GM23338 (cell line): ENCODE measurements at regions not wholly inside any gene's neighbourhood (a gene's known extent, or its start where the extent isn't known, plus 50 kb on each side); places are given as distances from the start of the nearest gene placed in this dataset.

ENCODE experiments used
- CREB1 ChIP-seq: fragments of 250-450 bp; sonication (Bioruptor Pico); IDR thresholded peaks from 2 replicates; pipeline ENCODE4 v1.5.0; 2020; ENCODE audit warnings: low read depth, mild to moderate bottlenecking, moderate library complexity
- CTCF ChIP-seq, 2 experiments: fragments of 200-600 bp in 1 of 2; sonication (generic) in 1 of 2; conservative IDR thresholded peaks; 2 replicates each; pipeline versions ENCODE4 v1.5.1 to v1.6.1; 2016 to 2017; ENCODE audit warnings: antibody characterized with exemption in 2 of 2, low read depth in 2 of 2, mild to moderate bottlenecking in 2 of 2, moderate library complexity in 1 of 2
- ETS1 ChIP-seq: IDR thresholded peaks from 2 replicates; pipeline ENCODE4 v1.6.1; 2016; ENCODE audit warnings: antibody characterized with exemption
- EZH2 ChIP-seq: fragments of 200-600 bp; sonication (generic); IDR thresholded peaks from one replicate; pipeline ENCODE4 v1.8.0; 2017; ENCODE audit warnings: antibody characterized with exemption, mild to moderate bottlenecking, low read depth; ENCODE audit not compliant: unreplicated experiment
- EZH2phosphoT487 ChIP-seq: fragments of 200-600 bp; sonication (generic); IDR thresholded peaks from one replicate; pipeline ENCODE4 v1.8.1; 2018; ENCODE audit warnings: antibody characterized with exemption; ENCODE audit not compliant: unreplicated experiment
- JUNB ChIP-seq: IDR thresholded peaks from one replicate; pipeline ENCODE4 v1.6.1; 2016; ENCODE audit warnings: antibody characterized with exemption; ENCODE audit not compliant: unreplicated experiment
- NANOG ChIP-seq: IDR thresholded peaks from 2 replicates; pipeline ENCODE4 v1.6.1; 2016; ENCODE audit warnings: antibody characterized with exemption, borderline replicate concordance
- POLR2AphosphoS5 ChIP-seq: IDR thresholded peaks from 2 replicates; pipeline ENCODE4 v1.6.1; 2016; ENCODE audit warnings: antibody characterized with exemption, low read depth
- STAT1 ChIP-seq: IDR thresholded peaks from one replicate; pipeline ENCODE4 v1.6.1; 2016; ENCODE audit warnings: antibody characterized with exemption; ENCODE audit not compliant: unreplicated experiment
- ZNF114 ChIP-seq: fragments of 250-450 bp; sonication (Bioruptor Pico); IDR thresholded peaks from 2 replicates; pipeline ENCODE4 v1.5.0; 2020; ENCODE audit warnings: mild to moderate bottlenecking, moderate library complexity
- ZNF331 ChIP-seq: fragments of 250-450 bp; sonication (Bioruptor Pico); IDR thresholded peaks from 2 replicates; pipeline ENCODE4 v1.5.0; 2020; ENCODE audit warnings: low read depth, mild to moderate bottlenecking, moderate library complexity
- ZNF462 ChIP-seq: fragments of 250-450 bp; sonication (Bioruptor Pico); IDR thresholded peaks from 2 replicates; pipeline ENCODE4 v1.5.0; 2020; ENCODE audit warnings: mild to moderate bottlenecking, moderate library complexity
- TF ChIP-seq, protein P1 (sequence below): IDR thresholded peaks from one replicate; pipeline ENCODE4 v1.6.1; 2018; ENCODE audit warnings: antibody characterized with exemption; ENCODE audit not compliant: unreplicated experiment

DNA sequence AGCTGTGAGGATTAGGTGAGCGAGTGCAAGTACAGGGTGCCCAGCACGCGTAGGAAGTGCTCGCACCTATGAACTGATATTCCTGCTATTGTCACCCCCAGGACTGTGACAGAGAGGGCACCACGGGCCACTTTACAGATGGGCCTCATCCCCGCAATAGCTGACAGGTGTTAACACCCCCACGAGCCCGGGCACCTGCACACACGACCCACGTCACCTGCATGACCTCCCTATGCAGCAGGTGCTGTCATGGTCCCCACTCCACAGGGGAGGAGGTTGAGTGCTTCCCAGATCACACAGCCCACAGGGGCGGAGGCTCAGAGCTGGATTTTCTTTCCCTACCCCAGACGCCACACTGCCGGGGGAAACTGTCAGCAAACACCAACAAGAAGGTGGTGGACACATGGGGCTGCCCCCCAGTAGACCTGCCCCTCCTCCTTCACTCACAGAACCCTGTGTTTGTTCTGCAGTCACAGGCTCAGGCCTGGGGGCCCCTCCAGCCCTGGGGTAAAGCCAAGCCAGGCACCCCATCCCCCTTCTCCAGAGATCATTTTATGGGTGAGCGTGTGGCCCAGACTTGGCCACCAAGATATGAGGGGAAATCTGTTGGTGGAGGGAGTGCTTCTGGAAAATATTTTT lies 465.5 kb downstream of the MATN1 start:
- TF ChIP-seq, protein P1, sequence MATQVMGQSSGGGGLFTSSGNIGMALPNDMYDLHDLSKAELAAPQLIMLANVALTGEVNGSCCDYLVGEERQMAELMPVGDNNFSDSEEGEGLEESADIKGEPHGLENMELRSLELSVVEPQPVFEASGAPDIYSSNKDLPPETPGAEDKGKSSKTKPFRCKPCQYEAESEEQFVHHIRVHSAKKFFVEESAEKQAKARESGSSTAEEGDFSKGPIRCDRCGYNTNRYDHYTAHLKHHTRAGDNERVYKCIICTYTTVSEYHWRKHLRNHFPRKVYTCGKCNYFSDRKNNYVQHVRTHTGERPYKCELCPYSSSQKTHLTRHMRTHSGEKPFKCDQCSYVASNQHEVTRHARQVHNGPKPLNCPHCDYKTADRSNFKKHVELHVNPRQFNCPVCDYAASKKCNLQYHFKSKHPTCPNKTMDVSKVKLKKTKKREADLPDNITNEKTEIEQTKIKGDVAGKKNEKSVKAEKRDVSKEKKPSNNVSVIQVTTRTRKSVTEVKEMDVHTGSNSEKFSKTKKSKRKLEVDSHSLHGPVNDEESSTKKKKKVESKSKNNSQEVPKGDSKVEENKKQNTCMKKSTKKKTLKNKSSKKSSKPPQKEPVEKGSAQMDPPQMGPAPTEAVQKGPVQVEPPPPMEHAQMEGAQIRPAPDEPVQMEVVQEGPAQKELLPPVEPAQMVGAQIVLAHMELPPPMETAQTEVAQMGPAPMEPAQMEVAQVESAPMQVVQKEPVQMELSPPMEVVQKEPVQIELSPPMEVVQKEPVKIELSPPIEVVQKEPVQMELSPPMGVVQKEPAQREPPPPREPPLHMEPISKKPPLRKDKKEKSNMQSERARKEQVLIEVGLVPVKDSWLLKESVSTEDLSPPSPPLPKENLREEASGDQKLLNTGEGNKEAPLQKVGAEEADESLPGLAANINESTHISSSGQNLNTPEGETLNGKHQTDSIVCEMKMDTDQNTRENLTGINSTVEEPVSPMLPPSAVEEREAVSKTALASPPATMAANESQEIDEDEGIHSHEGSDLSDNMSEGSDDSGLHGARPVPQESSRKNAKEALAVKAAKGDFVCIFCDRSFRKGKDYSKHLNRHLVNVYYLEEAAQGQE, result no peak
- TF ChIP-seq CTCF (conservative IDR thresholded peaks at IDR 0.05; ENCODE audit: low read depth in 2 of 2), result no peak
- TF ChIP-seq EZH2, result no peak
- no peak for TF ChIP-seq EZH2phosphoT487
- TF ChIP-seq POLR2AphosphoS5, result no peak
- TF ChIP-seq JUNB, result no peak
- no peak for TF ChIP-seq ETS1
- no peak for TF ChIP-seq ZNF114 (CRISPR knock-in tag)
- TF ChIP-seq ZNF331 (CRISPR knock-in tag), result no peak
- TF ChIP-seq STAT1, result no peak
- no peak for TF ChIP-seq CREB1 (CRISPR knock-in tag)
- TF ChIP-seq ZNF462 (CRISPR knock-in tag), result no peak
- no peak for TF ChIP-seq NANOG
